Smooth muscle cell (in vitro differentiated cells): ENCODE measurements at regions not wholly inside any gene's neighbourhood (a gene's known extent, or its start where the extent isn't known, plus 50 kb on each side); places are given as distances from the start of the nearest gene placed in this dataset.
A peak's percentile ranks its signal among the peaks of the same experiment; 100 is the strongest.

ENCODE experiments used
- DNase-seq: peaks from one replicate; lab custom pipeline; 2025; ENCODE audit not compliant: unreplicated experiment; lab: John Stamatoyannopoulos, UW
- H2AFZ ChIP-seq: fragments of 200-600 bp; sonication (generic); 2 replicates; pipeline ENCODE4 v1.6.0; 2016; ENCODE audit warnings: antibody characterized with exemption, low read depth, mild to moderate bottlenecking
- H3F3A ChIP-seq: fragments of 200-600 bp; sonication (generic); 2 replicates; pipeline ENCODE4 v1.6.0; 2017; ENCODE audit warnings: antibody characterized with exemption, low read depth
- H3K27ac ChIP-seq: fragments of 200-600 bp; sonication (generic); 2 replicates; pipeline ENCODE4 v1.5.1; 2016; ENCODE audit warnings: low read depth, mild to moderate bottlenecking
- H3K27me3 ChIP-seq: fragments of 200-600 bp; sonication (generic); 2 replicates; pipeline ENCODE4 v1.6.1; 2016; ENCODE audit warnings: low read depth, mild to moderate bottlenecking
- H3K36me3 ChIP-seq: fragments of 200-600 bp; sonication (generic); 2 replicates; pipeline ENCODE4 v1.5.1; 2016; ENCODE audit warnings: low read depth
- H3K4me1 ChIP-seq: fragments of 200-600 bp; sonication (generic); 2 replicates; pipeline ENCODE4 v1.5.1; 2016; ENCODE audit warnings: low read depth
- H3K4me2 ChIP-seq: fragments of 200-600 bp; sonication (generic); 2 replicates; pipeline ENCODE4 v1.6.0; 2016; ENCODE audit warnings: mild to moderate bottlenecking
- H3K4me3 ChIP-seq: fragments of 200-600 bp; sonication (generic); 2 replicates; pipeline ENCODE4 v1.5.1; 2016; ENCODE audit warnings: mild to moderate bottlenecking
- H3K79me2 ChIP-seq: fragments of 200-600 bp; sonication (generic); 2 replicates; pipeline ENCODE4 v1.6.0; 2016; ENCODE audit warnings: low read depth, mild to moderate bottlenecking
- H3K9ac ChIP-seq: fragments of 200-600 bp; sonication (generic); 2 replicates; pipeline ENCODE4 v1.6.0; 2016; ENCODE audit warnings: low read depth
- H3K9me3 ChIP-seq: fragments of 200-600 bp; sonication (generic); replicated peaks from 2 replicates; pipeline ENCODE4 v1.5.1; 2016; ENCODE audit warnings: low read depth
- H4K20me1 ChIP-seq: fragments of 200-600 bp; sonication (generic); 2 replicates; pipeline ENCODE4 v1.6.0; 2016; ENCODE audit warnings: low read depth
- CTCF ChIP-seq: fragments of 200-600 bp; sonication (generic); IDR thresholded peaks from 2 replicates; pipeline ENCODE4 v1.5.1; 2017; ENCODE audit warnings: borderline replicate concordance, mild to moderate bottlenecking, antibody characterized with exemption; ENCODE audit not compliant: insufficient read depth, poor library complexity, severe bottlenecking
- WGBS: methylation state at CpG from one replicate; pipeline ENCODE4 v1.1.7; 2016; ENCODE audit warnings: low lambda C conversion rate; 5-methylcytosine and 5-hydroxymethylcytosine counted together

DNA sequence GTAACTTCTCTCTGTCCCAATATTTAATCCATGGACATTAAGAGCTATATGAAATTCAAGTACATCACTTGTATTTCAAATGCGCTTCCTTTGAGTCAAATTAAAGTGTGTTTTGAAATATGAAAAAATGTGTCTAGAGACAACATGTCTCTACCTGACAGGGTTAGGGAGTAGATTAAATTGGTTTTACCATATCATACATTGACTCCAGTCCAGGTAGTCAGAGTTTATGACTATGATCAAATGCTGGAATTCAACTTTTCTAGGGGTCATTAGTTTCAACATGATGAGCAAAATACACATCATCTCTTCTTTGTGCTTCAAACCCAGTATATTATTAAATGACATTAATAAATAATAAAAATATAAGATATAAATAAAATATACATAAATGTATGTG lies 259.2 kb downstream of the CDH10 start:
- Histone ChIP-seq H3K4me1 (no peaks in the 10 kb centered on the region), H3K9me3 (no peaks in the 10 kb centered on the region), H3K27ac (no peak overlapping the region), H3K36me3 (no peaks in the 10 kb centered on the region), H3K4me3 (no peak overlapping the region), H3K27me3 (no peaks in the 10 kb centered on the region), H3F3A (no peaks in the 10 kb centered on the region), H3K4me2 (no peak overlapping the region), H3K79me2 (no peaks in the 10 kb centered on the region), H3K9ac (no peak overlapping the region), H4K20me1 (no peaks in the 10 kb centered on the region), H2AFZ (no peak overlapping the region)
- no peak for DNase-seq
- no peak for TF ChIP-seq CTCF
- WGBS, result 97% methylated on average over 1 of the region's 1 CpG

DNA sequence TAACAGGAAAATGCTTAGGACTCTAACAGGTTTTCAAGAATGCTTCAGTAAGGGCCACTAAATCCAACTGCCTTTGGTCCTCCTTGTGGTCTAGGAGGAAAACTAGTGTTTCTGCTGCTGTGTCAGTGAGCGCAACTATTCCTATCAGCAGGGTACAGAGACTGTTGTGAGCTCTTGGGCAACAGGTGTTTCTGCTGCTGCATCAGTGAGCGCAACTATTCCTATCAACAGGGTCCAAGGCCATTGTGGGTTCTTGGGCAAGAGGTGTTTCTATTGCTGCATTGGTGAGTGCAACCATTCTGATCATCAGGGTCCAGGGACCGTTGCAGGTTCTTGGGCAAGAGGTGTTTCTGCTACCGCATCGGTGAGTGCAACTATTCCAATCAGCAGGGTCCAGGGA lies 256.3 kb downstream of the CDH10 start:
- Histone ChIP-seq H3K4me1 (no peaks in the 10 kb centered on the region), H3K79me2 (no peaks in the 10 kb centered on the region), H2AFZ (no peak overlapping the region), H3K27me3 (no peaks in the 10 kb centered on the region), H3K9ac (no peak overlapping the region), H3F3A (no peaks in the 10 kb centered on the region), H3K36me3 (no peaks in the 10 kb centered on the region), H4K20me1 (no peaks in the 10 kb centered on the region), H3K27ac (no peak overlapping the region), H3K4me2 (no peak overlapping the region), H3K9me3 (no peaks in the 10 kb centered on the region), H3K4me3 (no peak overlapping the region)
- WGBS, result 81% methylated on average over 5 of the region's 5 CpGs
- no peak for TF ChIP-seq CTCF
- DNase-seq, result no peak

DNA sequence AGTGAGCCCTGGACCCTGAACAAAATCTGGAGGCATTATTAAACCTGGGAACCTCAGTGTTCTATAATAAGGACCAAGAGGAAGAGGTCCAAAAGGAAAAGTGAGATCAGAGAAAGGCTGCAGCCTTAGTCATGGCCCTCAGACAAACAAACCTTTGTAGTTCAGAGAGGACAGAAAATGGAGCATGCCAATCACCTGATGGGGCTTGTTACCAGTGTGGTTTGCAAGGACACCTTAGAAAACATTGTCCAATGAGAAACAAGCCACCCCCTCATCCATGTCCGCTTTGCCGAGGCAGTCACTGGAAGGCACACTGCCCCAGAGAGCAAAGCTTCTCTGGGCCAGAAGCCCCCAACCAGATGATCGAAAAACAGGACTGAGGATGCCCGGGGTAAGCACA lies 254.8 kb downstream of the CDH10 start:
- Histone ChIP-seq H3K27me3 (no peaks in the 10 kb centered on the region), H3K9ac (no peak overlapping the region), H3K4me1 (no peaks in the 10 kb centered on the region), H3K4me3 (no peak overlapping the region), H3K79me2 (no peaks in the 10 kb centered on the region), H3K27ac (peak overlapping the region; percentile 38), H3F3A (no peaks in the 10 kb centered on the region), H3K36me3 (no peaks in the 10 kb centered on the region), H3K9me3 (no peaks in the 10 kb centered on the region), H2AFZ (no peak overlapping the region), H3K4me2 (no peak overlapping the region), H4K20me1 (no peaks in the 10 kb centered on the region)
- 88% methylated on average over 4 of the region's 4 CpGs for WGBS
- TF ChIP-seq CTCF, result no peak
- DNase-seq, result no peak

- H4K20me1 ChIP-seq, result no peaks in the 10 kb centered on the region
- H3K4me1 ChIP-seq, result no peaks in the 10 kb centered on the region
- H3F3A ChIP-seq, result no peaks in the 10 kb centered on the region
- TF ChIP-seq CTCF, result no peak
- no peak overlapping the region for H2AFZ ChIP-seq
- no peaks in the 10 kb centered on the region for H3K79me2 ChIP-seq
- no peak for DNase-seq
- H3K4me2 ChIP-seq, result no peak overlapping the region
- H3K27ac ChIP-seq, result peak overlapping the region; percentile 39
- H3K27me3 ChIP-seq, result no peaks in the 10 kb centered on the region
- H3K9ac ChIP-seq, result no peak overlapping the region
- 46% methylated on average over 7 of the region's 7 CpGs for WGBS
- no peaks in the 10 kb centered on the region for H3K36me3 ChIP-seq
- no peak overlapping the region for H3K4me3 ChIP-seq
- H3K9me3 ChIP-seq, result no peaks in the 10 kb centered on the region
Measured at GRCh38 chr5:24391816-24392215, 253.0 kb downstream of the CDH10 start.
